K562 (cell line): ENCODE measurements at regions not wholly inside any gene's neighbourhood (a gene's known extent, or its start where the extent isn't known, plus 50 kb on each side); places are given as distances from the start of the nearest gene placed in this dataset.

Source experiments
- BDP1 ChIP-seq: IDR thresholded peaks from 3 replicates; pipeline ENCODE4 v1.6.1; 2011; ENCODE audit not compliant: insufficient read length, insufficient read depth
- CBFB ChIP-seq: sonication (generic); formaldehyde crosslinking; IDR thresholded peaks from 2 replicates; pipeline ENCODE4 v1.4.0; 2020; ENCODE audit warnings: mild to moderate bottlenecking, missing genetic modification reagents
- CTCF ChIP-seq, 3 experiments: IDR thresholded peaks in 2 of 3; conservative IDR thresholded peaks in 1 of 3; 2 replicates each; pipeline ENCODE4 v1.5.1; 2011 to 2012; ENCODE audit warnings: low read length in 3 of 3, mild to moderate bottlenecking in 3 of 3, control low read depth in 2 of 3, improper control_type of control experiment in 1 of 3, inconsistent platforms in 1 of 3, low read depth in 1 of 3, mixed read lengths in 1 of 3, moderate library complexity in 1 of 3; ENCODE audit not compliant: insufficient read depth in 2 of 3
- EP300 ChIP-seq: IDR thresholded peaks from 2 replicates; pipeline ENCODE4 v1.6.1; 2012; ENCODE audit warnings: low read length, improper control_type of control experiment
- EZH2 ChIP-seq: IDR thresholded peaks from 2 replicates; pipeline ENCODE4 v1.6.1; 2012; ENCODE audit warnings: low read depth, mild to moderate bottlenecking, inconsistent platforms, low read length, borderline replicate concordance
- NFRKB ChIP-seq: fragments of 450-650 bp; IDR thresholded peaks from 2 replicates; pipeline ENCODE4 v1.6.1; 2016; ENCODE audit warnings: low read depth
- SMC3 ChIP-seq: conservative IDR thresholded peaks from 2 replicates; pipeline ENCODE4 v1.6.1; 2011; ENCODE audit warnings: low read depth, low read length, improper control_type of control experiment; ENCODE audit not compliant: insufficient read depth
- TRIM24 ChIP-seq, 2 experiments: fragments of 450-650 bp; IDR thresholded peaks; 2 replicates each; pipeline ENCODE4 v1.6.1; 2016
- ZNF324 ChIP-seq: fragments of 250-450 bp; sonication (Bioruptor Pico); IDR thresholded peaks from 2 replicates; pipeline ENCODE4 v1.4.0; 2020; ENCODE audit warnings: mild to moderate bottlenecking
- ZNF655 ChIP-seq: fragments of 250-450 bp; sonication (Bioruptor Pico); IDR thresholded peaks from 2 replicates; pipeline ENCODE4 v1.5.0; 2021
- ZNF699 ChIP-seq: fragments of 250-450 bp; sonication (Bioruptor Pico); IDR thresholded peaks from 2 replicates; pipeline ENCODE4 v1.8.0; 2021; ENCODE audit warnings: mild to moderate bottlenecking, moderate library complexity; ENCODE audit not compliant: insufficient replicate concordance
- ZNF717 ChIP-seq: fragments of 250-450 bp; sonication (Bioruptor Pico); IDR thresholded peaks from 2 replicates; pipeline ENCODE4 v1.5.0; 2021

GRCh38 chr10:1847361-1847760 is 110.0 kb upstream of the ADARB2 start:
- TF ChIP-seq TRIM24 (IDR thresholded peaks at IDR 0.05) (no peak), CTCF (IDR thresholded peaks at IDR 0.05 in 2 of 3, conservative IDR thresholded peaks at IDR 0.05 in 1 of 3; ENCODE audit: insufficient read depth in 2 of 3, low read depth in 1 of 3, low read length in 3 of 3) (no peak), EZH2 (no peak), ZNF717 (CRISPR knock-in tag) (no peak), BDP1 (no peak), ZNF699 (CRISPR knock-in tag) (no peak), SMC3 (no peak), NFRKB (no peak), ZNF655 (CRISPR knock-in tag) (no peak), ZNF324 (CRISPR knock-in tag) (no peak), CBFB (CRISPR knock-in tag) (no peak), EP300 (no peak)
